GM21390 (cell line): ENCODE measurements at regions not wholly inside any gene's neighbourhood (a gene's known extent, or its start where the extent isn't known, plus 50 kb on each side); places are given as distances from the start of the nearest gene placed in this dataset.

ENCODE experiments used
- ATAC-seq: cut with Tn5 transposase; IDR thresholded peaks from one replicate; pipeline ENCODE4 v1.9.1; 2021; ENCODE audit not compliant: unreplicated experiment

- ATAC-seq, result no peak
These were observed 273.7 kb upstream of the KIRREL3 start for GRCh38 chr11:127274328-127274676.

- no peak for ATAC-seq
These were observed 273.2 kb upstream of the KIRREL3 start for GRCh38 chr11:127273593-127274327.

GRCh38 chr11:127270851-127271250, 270.3 kb upstream of the KIRREL3 start:
- no peak for ATAC-seq

- no peak for ATAC-seq
These were observed 269.3 kb upstream of the KIRREL3 start for GRCh38 chr11:127269911-127270310.

- no peak for ATAC-seq
These were observed 268.4 kb upstream of the KIRREL3 start for GRCh38 chr11:127268932-127269331.

- ATAC-seq, result no peak
These were observed 268.0 kb upstream of the KIRREL3 start for GRCh38 chr11:127268521-127268920.

GRCh38 chr11:127259102-127259501, 258.5 kb upstream of the KIRREL3 start:
- ATAC-seq, result no peak

GRCh38 chr11:127255209-127255608, 254.6 kb upstream of the KIRREL3 start:
- ATAC-seq, result no peak

GRCh38 chr11:127252321-127252720, 251.8 kb upstream of the KIRREL3 start:
- no peak for ATAC-seq

GRCh38 chr11:127249576-127249975, 249.0 kb upstream of the KIRREL3 start:
- ATAC-seq, result no peak

GRCh38 chr11:127248476-127248875, 247.9 kb upstream of the KIRREL3 start:
- ATAC-seq, result no peak

- no peak for ATAC-seq
These were observed 246.8 kb upstream of the KIRREL3 start for GRCh38 chr11:127247261-127247851.

GRCh38 chr11:127242676-127243075, 242.1 kb upstream of the KIRREL3 start:
- no peak for ATAC-seq

- no peak for ATAC-seq
These were observed 237.8 kb upstream of the KIRREL3 start for GRCh38 chr11:127238321-127238720.

GRCh38 chr11:127236776-127237175, 236.2 kb upstream of the KIRREL3 start:
- ATAC-seq, result no peak

- ATAC-seq, result no peak
These were observed 233.4 kb upstream of the KIRREL3 start for GRCh38 chr11:127233998-127234397.

- ATAC-seq, result no peak
These were observed 229.8 kb upstream of the KIRREL3 start for GRCh38 chr11:127230392-127230791.

GRCh38 chr11:127226949-127227348, 226.4 kb upstream of the KIRREL3 start:
- no peak for ATAC-seq

GRCh38 chr11:127226380-127226779, 225.8 kb upstream of the KIRREL3 start:
- no peak for ATAC-seq

GRCh38 chr11:127225619-127226018, 225.0 kb upstream of the KIRREL3 start:
- ATAC-seq, result no peak

GRCh38 chr11:127224276-127224675, 223.7 kb upstream of the KIRREL3 start:
- ATAC-seq, result no peak

- ATAC-seq, result no peak
These were observed 223.1 kb upstream of the KIRREL3 start for GRCh38 chr11:127223633-127224032.

GRCh38 chr11:127223026-127223425, 222.5 kb upstream of the KIRREL3 start:
- ATAC-seq, result no peak
